HFF-Myc (cell line): ENCODE measurements at regions not wholly inside any gene's neighbourhood (a gene's known extent, or its start where the extent isn't known, plus 50 kb on each side); places are given as distances from the start of the nearest gene placed in this dataset.

Experiments
- DNase-seq: peaks from one replicate; pipeline ENCODE4 v3.0.0-alpha.2; 2011; ENCODE audit warnings: low read depth; ENCODE audit errors: extremely low read depth
- H3K4me3 ChIP-seq: replicated peaks from 2 replicates; pipeline ENCODE4 v1.5.1; 2011; ENCODE audit warnings: low read depth, mild to moderate bottlenecking, control low read depth, low read length
- TF ChIP-seq, protein P1 (sequence below): IDR thresholded peaks from 2 replicates; pipeline ENCODE4 v1.5.1; 2012; ENCODE audit warnings: mild to moderate bottlenecking, low read depth, low read length, control low read depth; ENCODE audit errors: missing control alignments

DNA sequence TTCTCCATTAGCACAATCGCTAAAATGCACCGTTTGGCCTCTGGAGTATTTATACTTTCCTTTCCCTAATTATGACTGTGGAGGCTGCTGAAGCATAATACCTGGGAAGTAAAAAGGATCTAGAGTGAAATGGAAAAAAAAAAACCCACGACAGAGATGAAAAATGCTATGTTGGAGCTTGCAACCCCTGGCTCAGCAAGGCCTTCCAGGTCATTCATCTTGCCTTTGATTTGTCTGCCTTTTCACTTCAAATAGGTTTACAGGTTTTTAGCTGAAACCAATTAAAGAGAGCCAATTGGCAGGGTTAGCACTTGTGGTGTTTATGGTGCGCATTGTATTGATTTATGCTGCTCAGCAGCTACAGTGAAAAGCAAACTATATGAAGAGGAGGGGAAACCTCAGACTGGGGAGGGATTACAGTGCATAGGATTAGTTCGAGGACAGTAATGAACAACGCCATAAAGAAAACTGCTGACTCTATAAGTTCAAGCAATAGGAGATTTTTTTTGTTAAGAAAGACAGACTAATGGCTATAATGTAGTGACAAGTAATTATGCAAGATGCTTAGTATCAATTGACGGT lies 347.9 kb downstream of the MEIS1 start:
- TF ChIP-seq, protein P1, sequence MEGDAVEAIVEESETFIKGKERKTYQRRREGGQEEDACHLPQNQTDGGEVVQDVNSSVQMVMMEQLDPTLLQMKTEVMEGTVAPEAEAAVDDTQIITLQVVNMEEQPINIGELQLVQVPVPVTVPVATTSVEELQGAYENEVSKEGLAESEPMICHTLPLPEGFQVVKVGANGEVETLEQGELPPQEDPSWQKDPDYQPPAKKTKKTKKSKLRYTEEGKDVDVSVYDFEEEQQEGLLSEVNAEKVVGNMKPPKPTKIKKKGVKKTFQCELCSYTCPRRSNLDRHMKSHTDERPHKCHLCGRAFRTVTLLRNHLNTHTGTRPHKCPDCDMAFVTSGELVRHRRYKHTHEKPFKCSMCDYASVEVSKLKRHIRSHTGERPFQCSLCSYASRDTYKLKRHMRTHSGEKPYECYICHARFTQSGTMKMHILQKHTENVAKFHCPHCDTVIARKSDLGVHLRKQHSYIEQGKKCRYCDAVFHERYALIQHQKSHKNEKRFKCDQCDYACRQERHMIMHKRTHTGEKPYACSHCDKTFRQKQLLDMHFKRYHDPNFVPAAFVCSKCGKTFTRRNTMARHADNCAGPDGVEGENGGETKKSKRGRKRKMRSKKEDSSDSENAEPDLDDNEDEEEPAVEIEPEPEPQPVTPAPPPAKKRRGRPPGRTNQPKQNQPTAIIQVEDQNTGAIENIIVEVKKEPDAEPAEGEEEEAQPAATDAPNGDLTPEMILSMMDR: no peak
- DNase-seq: no peak
- H3K4me3 ChIP-seq: no peak overlapping the region

DNA sequence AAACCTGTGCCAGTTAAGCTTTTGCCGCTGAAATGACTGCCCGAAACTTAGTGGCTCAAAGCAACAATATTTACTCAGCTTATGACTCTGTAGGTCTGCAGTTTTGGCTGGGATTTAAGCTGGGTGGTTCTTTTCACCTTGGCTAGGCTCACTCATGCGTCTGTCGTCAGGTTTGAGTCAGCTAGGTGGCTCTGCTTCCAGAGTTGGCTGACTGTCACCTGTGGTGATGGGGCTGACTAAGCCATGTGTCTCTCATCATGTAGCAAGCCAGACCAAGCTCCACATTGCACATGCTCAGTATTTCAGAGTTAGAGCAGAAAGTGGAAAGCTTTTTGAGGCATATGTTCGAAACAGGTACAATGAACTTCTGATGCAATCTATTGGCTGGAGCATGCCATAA lies 354.8 kb downstream of the MEIS1 start:
- TF ChIP-seq, protein P1: no peak
- no peak for DNase-seq
- H3K4me3 ChIP-seq: no peak overlapping the region

DNA sequence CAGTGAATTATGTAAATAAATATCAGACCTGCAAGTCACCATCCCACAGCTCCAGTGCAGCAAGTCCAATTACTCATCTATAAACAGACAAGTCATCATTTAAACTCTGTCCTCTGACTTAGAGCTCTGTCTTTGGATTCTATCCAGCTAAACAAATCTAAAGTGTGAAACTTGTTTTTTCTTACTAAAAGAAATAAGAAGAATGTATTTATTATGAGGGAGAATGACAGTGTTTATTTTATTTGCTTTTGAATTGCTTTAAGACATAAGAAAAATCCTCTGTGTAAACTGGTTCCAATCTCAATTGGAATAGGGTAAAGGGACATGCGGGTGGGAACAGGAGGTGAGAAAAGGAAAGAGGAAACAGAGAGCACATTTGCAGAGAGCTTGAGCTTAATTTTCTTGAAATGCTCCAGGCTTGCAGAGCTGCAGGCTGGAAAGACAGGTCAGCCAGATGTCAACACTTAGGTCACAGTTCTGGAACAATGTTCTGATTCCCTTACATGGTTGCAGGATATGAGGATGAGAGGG lies 355.8 kb downstream of the MEIS1 start:
- no peak for DNase-seq
- TF ChIP-seq, protein P1: no peak
- no peak overlapping the region for H3K4me3 ChIP-seq

DNA sequence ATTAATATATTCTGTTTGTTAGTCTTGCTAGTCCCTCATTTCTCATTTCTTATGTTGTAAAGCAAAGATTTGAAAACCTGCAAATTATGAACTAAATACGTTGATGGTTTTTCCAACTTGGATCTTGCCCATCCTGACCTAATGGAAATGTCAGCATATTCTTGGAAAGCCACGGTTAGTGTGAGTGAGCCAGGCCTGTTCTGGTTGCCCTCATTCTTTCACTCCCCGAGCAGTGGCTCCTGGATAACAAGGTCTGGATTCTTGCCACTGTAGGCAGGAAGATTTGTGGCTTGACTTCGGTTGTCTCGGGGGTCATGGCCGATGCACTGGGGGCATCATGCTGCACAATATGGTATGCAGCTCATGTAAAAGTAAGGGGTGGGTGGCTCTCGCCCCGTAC lies 359.1 kb downstream of the MEIS1 start:
- DNase-seq: no peak
- TF ChIP-seq, protein P1: no peak
- no peak overlapping the region for H3K4me3 ChIP-seq

DNA sequence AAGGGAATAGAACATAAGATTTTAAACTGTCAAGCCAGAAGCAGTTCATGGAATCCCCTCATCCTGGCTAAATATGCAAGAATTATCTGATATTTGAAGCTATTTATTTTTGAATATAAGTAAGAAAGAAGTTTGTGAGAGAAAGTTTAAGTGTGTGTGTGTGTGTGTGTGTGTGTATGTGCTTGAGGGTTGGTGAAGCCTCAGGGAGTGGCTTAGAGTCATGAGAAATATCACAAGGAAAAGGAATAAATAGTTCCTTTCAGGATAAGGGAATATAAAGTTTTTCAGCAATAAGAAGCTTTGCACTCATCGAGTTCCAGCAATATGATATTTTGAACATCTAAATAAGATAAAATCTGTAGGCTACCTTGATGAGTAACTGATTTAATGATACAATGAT lies 359.6 kb downstream of the MEIS1 start:
- no peak overlapping the region for H3K4me3 ChIP-seq
- DNase-seq: no peak
- TF ChIP-seq, protein P1: no peak

DNA sequence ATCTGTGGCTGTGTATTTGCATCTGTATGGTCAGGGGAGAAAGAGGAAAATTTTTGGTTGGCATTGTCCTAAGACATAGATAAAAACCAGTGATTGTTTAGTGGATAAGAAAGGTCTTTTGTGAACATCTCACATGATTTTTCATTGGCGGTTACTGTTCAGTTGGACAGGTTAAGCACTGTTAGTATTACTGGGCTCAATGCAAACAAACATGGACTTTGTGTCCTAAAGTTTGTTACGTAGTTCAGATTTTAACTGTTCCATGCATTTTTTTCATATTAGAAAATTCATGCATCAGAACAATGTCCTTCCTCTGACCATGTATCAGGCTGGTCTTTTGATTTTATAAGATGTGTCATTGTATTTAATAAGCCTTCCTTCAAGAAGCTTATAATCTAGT lies 368.0 kb downstream of the MEIS1 start:
- no peak overlapping the region for H3K4me3 ChIP-seq
- TF ChIP-seq, protein P1: no peak
- no peak for DNase-seq

DNA sequence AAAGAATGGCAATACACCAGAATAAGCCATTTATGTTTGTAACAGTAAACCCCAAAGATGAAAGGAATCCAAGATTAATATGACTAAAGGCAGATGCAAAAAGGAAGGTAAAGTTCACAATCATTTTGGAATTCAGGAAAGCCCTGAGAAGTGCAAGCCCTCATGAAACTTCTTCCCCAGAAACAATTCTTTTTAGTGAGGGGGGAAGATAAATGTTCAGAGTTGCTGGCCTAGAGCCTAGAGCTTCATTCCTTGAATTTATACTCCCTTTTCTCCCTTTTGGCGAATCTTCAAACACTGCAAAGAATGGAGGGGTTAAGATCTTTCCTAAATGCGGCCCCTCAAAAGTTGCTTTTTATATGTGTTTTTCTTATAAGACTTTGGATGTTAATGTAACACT lies 368.8 kb downstream of the MEIS1 start:
- no peak for DNase-seq
- TF ChIP-seq, protein P1: no peak
- no peak overlapping the region for H3K4me3 ChIP-seq
